GM23338 (cell line): ENCODE measurements at regions not wholly inside any gene's neighbourhood (a gene's known extent, or its start where the extent isn't known, plus 50 kb on each side); places are given as distances from the start of the nearest gene placed in this dataset.

Experiments
- ATAC-seq: fragments of 200-7000 bp; cut with Tn5 transposase; 3 replicates; pipeline ENCODE4 v1.9.1; 2020
- DNase-seq: peaks from one replicate; pipeline ENCODE4 v3.0.0-alpha.2; 2015; ENCODE audit warnings: low spot score
- H2AFZ ChIP-seq: fragments of 200-600 bp; sonication (generic); 2 replicates; pipeline ENCODE4 v1.8.0; 2016; ENCODE audit warnings: antibody characterized with exemption, mild to moderate bottlenecking, moderate library complexity
- H3F3A ChIP-seq: fragments of 200-600 bp; sonication (generic); replicated peaks from 2 replicates; pipeline ENCODE4 v1.8.0; 2017; ENCODE audit warnings: antibody characterized with exemption, mixed run types, low read depth
- H3K27ac ChIP-seq: fragments of 200-600 bp; sonication (generic); 2 replicates; pipeline ENCODE4 v1.6.1; 2016; ENCODE audit warnings: low read depth
- H3K27me3 ChIP-seq: fragments of 200-600 bp; sonication (generic); 2 replicates; pipeline ENCODE4 v1.8.0; 2016; ENCODE audit warnings: mild to moderate bottlenecking, mixed run types, moderate library complexity; ENCODE audit not compliant: insufficient read depth
- H3K36me3 ChIP-seq: fragments of 200-600 bp; sonication (generic); 2 replicates; pipeline ENCODE4 v1.8.0; 2016; ENCODE audit warnings: mild to moderate bottlenecking; ENCODE audit not compliant: insufficient read depth
- H3K4me1 ChIP-seq: fragments of 200-600 bp; sonication (generic); 2 replicates; pipeline ENCODE4 v1.8.0; 2016; ENCODE audit warnings: mild to moderate bottlenecking, moderate library complexity; ENCODE audit not compliant: insufficient read depth
- H3K4me2 ChIP-seq: fragments of 200-600 bp; sonication (generic); 2 replicates; pipeline ENCODE4 v1.7.1; 2017; ENCODE audit warnings: mixed run types
- H3K4me3 ChIP-seq: fragments of 200-600 bp; sonication (generic); 2 replicates; pipeline ENCODE4 v1.6.1; 2016; ENCODE audit warnings: mixed run types
- H3K79me2 ChIP-seq: fragments of 200-600 bp; sonication (generic); replicated peaks from 2 replicates; pipeline ENCODE4 v1.8.0; 2017; ENCODE audit warnings: mild to moderate bottlenecking; ENCODE audit not compliant: insufficient read depth
- H3K9me2 ChIP-seq: fragments of 200-600 bp; sonication (generic); 2 replicates; pipeline ENCODE4 v1.8.0; 2017; ENCODE audit not compliant: insufficient read depth
- H4K20me1 ChIP-seq: fragments of 200-600 bp; sonication (generic); replicated peaks from 2 replicates; pipeline ENCODE4 v1.8.0; 2017; ENCODE audit warnings: mild to moderate bottlenecking; ENCODE audit not compliant: insufficient read depth
- H3K27ac Mint-ChIP-seq: 2 replicates; pipeline ENCODE4 v1.8.0; 2020; ENCODE audit warnings: inconsistent platforms, mild to moderate bottlenecking, moderate library complexity, mixed read lengths
- H3K27me3 Mint-ChIP-seq: 3 replicates; pipeline ENCODE4 v1.8.0; 2022; ENCODE audit warnings: low read depth, mild to moderate bottlenecking, moderate library complexity, mixed read lengths, inconsistent platforms; ENCODE audit not compliant: insufficient read depth, poor library complexity
- H3K36me3 Mint-ChIP-seq: 3 replicates; pipeline ENCODE4 v1.8.0; 2021; ENCODE audit warnings: low read depth, mild to moderate bottlenecking, inconsistent platforms, moderate library complexity, mixed read lengths
- H3K4me1 Mint-ChIP-seq: 3 replicates; pipeline ENCODE4 v1.8.0; 2020; ENCODE audit warnings: mild to moderate bottlenecking, inconsistent platforms, mixed read lengths
- H3K4me3 Mint-ChIP-seq: 3 replicates; pipeline ENCODE4 v1.8.0; 2021; ENCODE audit warnings: moderate library complexity, mild to moderate bottlenecking, inconsistent platforms, mixed read lengths
- H3K9me3 Mint-ChIP-seq: 3 replicates; pipeline ENCODE4 v1.8.0; 2020; ENCODE audit warnings: moderate library complexity, mild to moderate bottlenecking, inconsistent platforms, mixed read lengths
- CREB1 ChIP-seq: fragments of 250-450 bp; sonication (Bioruptor Pico); IDR thresholded peaks from 2 replicates; pipeline ENCODE4 v1.5.0; 2020; ENCODE audit warnings: low read depth, mild to moderate bottlenecking, moderate library complexity
- EZH2 ChIP-seq: fragments of 200-600 bp; sonication (generic); IDR thresholded peaks from one replicate; pipeline ENCODE4 v1.8.0; 2017; ENCODE audit warnings: antibody characterized with exemption, mild to moderate bottlenecking, low read depth; ENCODE audit not compliant: unreplicated experiment
- POLR2AphosphoS5 ChIP-seq: IDR thresholded peaks from 2 replicates; pipeline ENCODE4 v1.6.1; 2016; ENCODE audit warnings: antibody characterized with exemption, low read depth
- TF ChIP-seq, protein P1 (sequence below), 2 experiments: fragments of 200-600 bp in 1 of 2; sonication (generic) in 1 of 2; conservative IDR thresholded peaks; 2 replicates each; pipeline versions ENCODE4 v1.5.1 to v1.6.1; 2016 to 2017; ENCODE audit warnings: antibody characterized with exemption in 2 of 2, low read depth in 2 of 2, mild to moderate bottlenecking in 2 of 2, moderate library complexity in 1 of 2
- TF ChIP-seq, protein P2 (sequence below): IDR thresholded peaks from 2 replicates; pipeline ENCODE4 v1.6.1; 2016; ENCODE audit warnings: antibody characterized with exemption
- TF ChIP-seq, protein P3 (sequence below): fragments of 250-450 bp; sonication (Bioruptor Pico); IDR thresholded peaks from 2 replicates; pipeline ENCODE4 v1.5.0; 2020; ENCODE audit warnings: mild to moderate bottlenecking, moderate library complexity

DNA sequence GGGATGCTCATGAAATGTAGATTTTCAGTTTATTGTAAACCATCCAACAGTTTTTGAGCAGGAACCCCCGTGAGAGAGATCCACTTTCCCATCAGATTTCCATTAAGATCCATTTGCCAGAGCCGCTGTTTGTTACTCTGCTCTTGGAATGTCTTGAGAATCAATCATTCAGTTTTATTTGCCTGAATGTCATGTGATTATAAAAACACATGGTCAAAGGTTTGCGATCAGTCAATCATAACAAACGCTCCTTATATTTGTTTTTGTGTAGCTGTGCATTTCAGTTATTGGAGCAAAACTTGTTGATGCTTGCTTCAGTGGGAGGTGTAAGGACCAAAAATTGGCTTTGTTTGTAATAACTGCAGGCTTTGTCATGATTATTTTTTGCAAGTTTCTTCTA, 155.8 kb upstream of the RHOBTB1 start (continued):
- no peak for TF ChIP-seq POLR2AphosphoS5

DNA sequence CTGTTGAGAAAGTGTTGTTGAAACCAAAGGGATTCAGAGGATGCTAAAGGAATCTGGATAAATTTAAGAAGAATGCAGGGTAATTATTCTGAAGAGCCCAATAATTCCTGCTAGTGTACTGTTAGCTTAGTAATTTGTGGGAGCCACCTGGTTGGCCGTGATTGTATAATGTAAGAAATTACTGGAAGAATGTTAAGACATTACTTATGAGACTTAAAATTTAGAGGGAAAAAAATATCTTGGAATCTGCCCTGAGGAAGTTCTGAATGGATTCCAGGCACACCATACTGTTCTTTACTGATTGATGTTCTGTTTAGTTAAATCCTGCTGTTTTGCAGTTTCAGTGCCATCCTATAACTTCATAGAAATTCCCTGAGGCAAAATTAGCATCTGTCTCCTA, 155.0 kb upstream of the RHOBTB1 start:
- Histone ChIP-seq H3K4me2 (no peak overlapping the region), H3K4me3 (no peak overlapping the region), H3K27ac (no peak overlapping the region), H3K4me1 (no peaks in the 10 kb centered on the region), H3K27me3 (no peaks in the 10 kb centered on the region), H3K36me3 (no peaks in the 10 kb centered on the region), H3K79me2 (no peaks in the 10 kb centered on the region), H2AFZ (no peak overlapping the region), H3K9me2 (0 out of 2 replicates have a peak, but pooled peaks cover 7% of the 10 kb centered on the region), H4K20me1 (no peaks in the 10 kb centered on the region), H3F3A (no peaks in the 10 kb centered on the region)
- Mint-ChIP-seq H3K4me3 (no peak overlapping the region), H3K4me1 (no peaks in the 10 kb centered on the region), H3K27me3 (no peaks in the 10 kb centered on the region), H3K9me3 (no peaks in the 10 kb centered on the region), H3K27ac (no peak overlapping the region), H3K36me3 (no peaks in the 10 kb centered on the region)
- TF ChIP-seq, protein P1, sequence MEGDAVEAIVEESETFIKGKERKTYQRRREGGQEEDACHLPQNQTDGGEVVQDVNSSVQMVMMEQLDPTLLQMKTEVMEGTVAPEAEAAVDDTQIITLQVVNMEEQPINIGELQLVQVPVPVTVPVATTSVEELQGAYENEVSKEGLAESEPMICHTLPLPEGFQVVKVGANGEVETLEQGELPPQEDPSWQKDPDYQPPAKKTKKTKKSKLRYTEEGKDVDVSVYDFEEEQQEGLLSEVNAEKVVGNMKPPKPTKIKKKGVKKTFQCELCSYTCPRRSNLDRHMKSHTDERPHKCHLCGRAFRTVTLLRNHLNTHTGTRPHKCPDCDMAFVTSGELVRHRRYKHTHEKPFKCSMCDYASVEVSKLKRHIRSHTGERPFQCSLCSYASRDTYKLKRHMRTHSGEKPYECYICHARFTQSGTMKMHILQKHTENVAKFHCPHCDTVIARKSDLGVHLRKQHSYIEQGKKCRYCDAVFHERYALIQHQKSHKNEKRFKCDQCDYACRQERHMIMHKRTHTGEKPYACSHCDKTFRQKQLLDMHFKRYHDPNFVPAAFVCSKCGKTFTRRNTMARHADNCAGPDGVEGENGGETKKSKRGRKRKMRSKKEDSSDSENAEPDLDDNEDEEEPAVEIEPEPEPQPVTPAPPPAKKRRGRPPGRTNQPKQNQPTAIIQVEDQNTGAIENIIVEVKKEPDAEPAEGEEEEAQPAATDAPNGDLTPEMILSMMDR (conservative IDR thresholded peaks at IDR 0.05; ENCODE audit: low read depth in 2 of 2): no peak
- TF ChIP-seq CREB1 (CRISPR knock-in tag): no peak
- TF ChIP-seq, protein P2, sequence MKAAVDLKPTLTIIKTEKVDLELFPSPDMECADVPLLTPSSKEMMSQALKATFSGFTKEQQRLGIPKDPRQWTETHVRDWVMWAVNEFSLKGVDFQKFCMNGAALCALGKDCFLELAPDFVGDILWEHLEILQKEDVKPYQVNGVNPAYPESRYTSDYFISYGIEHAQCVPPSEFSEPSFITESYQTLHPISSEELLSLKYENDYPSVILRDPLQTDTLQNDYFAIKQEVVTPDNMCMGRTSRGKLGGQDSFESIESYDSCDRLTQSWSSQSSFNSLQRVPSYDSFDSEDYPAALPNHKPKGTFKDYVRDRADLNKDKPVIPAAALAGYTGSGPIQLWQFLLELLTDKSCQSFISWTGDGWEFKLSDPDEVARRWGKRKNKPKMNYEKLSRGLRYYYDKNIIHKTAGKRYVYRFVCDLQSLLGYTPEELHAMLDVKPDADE: no peak
- no peak for TF ChIP-seq EZH2
- TF ChIP-seq, protein P3, sequence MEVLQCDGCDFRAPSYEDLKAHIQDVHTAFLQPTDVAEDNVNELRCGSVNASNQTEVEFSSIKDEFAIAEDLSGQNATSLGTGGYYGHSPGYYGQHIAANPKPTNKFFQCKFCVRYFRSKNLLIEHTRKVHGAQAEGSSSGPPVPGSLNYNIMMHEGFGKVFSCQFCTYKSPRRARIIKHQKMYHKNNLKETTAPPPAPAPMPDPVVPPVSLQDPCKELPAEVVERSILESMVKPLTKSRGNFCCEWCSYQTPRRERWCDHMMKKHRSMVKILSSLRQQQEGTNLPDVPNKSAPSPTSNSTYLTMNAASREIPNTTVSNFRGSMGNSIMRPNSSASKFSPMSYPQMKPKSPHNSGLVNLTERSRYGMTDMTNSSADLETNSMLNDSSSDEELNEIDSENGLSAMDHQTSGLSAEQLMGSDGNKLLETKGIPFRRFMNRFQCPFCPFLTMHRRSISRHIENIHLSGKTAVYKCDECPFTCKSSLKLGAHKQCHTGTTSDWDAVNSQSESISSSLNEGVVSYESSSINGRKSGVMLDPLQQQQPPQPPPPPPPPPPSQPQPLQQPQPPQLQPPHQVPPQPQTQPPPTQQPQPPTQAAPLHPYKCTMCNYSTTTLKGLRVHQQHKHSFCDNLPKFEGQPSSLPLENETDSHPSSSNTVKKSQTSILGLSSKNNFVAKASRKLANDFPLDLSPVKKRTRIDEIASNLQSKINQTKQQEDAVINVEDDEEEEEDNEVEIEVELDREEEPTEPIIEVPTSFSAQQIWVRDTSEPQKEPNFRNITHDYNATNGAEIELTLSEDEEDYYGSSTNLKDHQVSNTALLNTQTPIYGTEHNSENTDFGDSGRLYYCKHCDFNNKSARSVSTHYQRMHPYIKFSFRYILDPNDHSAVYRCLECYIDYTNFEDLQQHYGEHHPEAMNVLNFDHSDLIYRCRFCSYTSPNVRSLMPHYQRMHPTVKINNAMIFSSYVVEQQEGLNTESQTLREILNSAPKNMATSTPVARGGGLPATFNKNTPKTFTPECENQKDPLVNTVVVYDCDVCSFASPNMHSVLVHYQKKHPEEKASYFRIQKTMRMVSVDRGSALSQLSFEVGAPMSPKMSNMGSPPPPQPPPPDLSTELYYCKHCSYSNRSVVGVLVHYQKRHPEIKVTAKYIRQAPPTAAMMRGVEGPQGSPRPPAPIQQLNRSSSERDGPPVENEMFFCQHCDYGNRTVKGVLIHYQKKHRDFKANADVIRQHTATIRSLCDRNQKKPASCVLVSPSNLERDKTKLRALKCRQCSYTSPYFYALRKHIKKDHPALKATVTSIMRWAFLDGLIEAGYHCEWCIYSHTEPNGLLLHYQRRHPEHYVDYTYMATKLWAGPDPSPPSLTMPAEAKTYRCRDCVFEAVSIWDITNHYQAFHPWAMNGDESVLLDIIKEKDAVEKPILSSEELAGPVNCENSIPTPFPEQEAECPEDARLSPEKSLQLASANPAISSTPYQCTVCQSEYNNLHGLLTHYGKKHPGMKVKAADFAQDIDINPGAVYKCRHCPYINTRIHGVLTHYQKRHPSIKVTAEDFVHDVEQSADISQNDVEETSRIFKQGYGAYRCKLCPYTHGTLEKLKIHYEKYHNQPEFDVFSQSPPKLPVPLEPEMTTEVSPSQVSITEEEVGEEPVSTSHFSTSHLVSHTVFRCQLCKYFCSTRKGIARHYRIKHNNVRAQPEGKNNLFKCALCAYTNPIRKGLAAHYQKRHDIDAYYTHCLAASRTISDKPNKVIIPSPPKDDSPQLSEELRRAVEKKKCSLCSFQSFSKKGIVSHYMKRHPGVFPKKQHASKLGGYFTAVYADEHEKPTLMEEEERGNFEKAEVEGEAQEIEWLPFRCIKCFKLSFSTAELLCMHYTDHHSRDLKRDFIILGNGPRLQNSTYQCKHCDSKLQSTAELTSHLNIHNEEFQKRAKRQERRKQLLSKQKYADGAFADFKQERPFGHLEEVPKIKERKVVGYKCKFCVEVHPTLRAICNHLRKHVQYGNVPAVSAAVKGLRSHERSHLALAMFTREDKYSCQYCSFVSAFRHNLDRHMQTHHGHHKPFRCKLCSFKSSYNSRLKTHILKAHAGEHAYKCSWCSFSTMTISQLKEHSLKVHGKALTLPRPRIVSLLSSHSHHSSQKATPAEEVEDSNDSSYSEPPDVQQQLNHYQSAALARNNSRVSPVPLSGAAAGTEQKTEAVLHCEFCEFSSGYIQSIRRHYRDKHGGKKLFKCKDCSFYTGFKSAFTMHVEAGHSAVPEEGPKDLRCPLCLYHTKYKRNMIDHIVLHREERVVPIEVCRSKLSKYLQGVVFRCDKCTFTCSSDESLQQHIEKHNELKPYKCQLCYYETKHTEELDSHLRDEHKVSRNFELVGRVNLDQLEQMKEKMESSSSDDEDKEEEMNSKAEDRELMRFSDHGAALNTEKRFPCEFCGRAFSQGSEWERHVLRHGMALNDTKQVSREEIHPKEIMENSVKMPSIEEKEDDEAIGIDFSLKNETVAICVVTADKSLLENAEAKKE (CRISPR knock-in tag): no peak
- DNase-seq (no peak), ATAC-seq (no peak)
